ENCODE measurements at regions not wholly inside any gene's neighbourhood (a gene's known extent, or its start where the extent isn't known, plus 50 kb on each side); places are given as distances from the start of the nearest gene placed in this dataset.
"Not testable (repeated sequence)": the region's sequence is repeated elsewhere in the genome, so short reads cannot be mapped to it uniquely, and the experiment has no call there.

DNA sequence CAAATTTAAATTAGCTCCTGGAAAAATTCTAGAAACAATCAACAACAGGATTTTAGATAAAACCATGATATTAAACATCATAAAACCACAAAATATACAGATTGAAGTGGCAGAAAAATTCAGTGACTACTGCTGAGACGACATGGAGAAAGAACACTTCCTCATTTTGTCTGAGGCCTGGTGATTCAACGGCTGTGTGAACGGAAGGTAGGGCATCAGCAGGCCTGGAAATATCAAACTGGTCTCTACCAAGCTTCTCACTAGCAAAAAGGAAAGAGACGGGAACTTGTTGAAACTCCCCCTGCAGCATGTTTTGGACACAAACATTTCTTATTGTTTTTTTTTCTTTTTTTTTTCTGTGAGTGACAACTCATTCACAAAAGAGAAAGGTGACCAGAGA lies 58.0 kb upstream of the AHI1 start:
- DNase-seq (ENCODE audit: insufficient read length, low spot score) (no peak), FAIRE-seq (no peak)
- no peak for TF ChIP-seq POLR2A (IDR thresholded peaks at IDR 0.05; ENCODE audit: low read depth, low read length)

DNA sequence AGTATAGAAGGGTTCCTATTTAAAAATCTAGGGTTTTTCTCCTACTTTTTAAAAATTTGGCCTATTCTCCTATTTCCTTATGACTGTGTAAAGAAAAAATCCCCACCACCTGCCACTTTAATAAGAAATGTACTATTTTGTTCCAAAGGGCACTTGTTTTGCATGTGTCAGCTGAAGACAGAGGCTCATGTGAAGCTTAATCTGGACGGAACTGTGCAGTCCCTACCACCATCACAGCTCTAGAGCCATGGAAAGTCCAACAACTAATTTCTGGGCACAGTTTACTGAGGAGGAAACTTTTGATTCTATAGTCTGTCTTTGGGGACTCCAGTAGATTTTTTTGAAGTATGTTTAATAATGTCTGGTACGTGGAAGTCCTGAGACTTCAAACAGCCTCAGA lies 60.0 kb upstream of the AHI1 start:
- no peak for TF ChIP-seq POLR2A (IDR thresholded peaks at IDR 0.05; ENCODE audit: low read depth, low read length)
- FAIRE-seq (no peak), DNase-seq (ENCODE audit: insufficient read length, low spot score) (no peak)

DNA sequence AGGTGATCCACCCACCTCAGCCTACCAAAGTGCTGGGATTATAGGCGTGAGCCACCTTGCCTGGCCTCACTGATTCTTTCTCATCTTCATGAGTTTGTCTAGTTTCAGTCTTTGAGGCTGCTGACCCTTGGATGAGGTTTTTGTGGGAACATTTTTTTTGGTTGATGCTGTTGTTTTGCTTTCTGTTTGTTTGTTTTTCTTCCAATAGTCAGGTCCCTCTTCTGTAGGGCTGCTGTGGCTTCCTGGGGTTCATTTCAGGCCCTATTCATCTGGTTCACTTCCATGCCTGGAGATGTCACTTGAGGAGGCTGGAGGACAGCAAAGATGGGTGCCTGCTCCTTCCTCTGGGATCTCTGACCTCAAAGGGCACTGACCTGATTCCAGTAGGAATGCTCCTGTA lies 68.1 kb upstream of the AHI1 start:
- FAIRE-seq: not testable (repeated sequence)

DNA sequence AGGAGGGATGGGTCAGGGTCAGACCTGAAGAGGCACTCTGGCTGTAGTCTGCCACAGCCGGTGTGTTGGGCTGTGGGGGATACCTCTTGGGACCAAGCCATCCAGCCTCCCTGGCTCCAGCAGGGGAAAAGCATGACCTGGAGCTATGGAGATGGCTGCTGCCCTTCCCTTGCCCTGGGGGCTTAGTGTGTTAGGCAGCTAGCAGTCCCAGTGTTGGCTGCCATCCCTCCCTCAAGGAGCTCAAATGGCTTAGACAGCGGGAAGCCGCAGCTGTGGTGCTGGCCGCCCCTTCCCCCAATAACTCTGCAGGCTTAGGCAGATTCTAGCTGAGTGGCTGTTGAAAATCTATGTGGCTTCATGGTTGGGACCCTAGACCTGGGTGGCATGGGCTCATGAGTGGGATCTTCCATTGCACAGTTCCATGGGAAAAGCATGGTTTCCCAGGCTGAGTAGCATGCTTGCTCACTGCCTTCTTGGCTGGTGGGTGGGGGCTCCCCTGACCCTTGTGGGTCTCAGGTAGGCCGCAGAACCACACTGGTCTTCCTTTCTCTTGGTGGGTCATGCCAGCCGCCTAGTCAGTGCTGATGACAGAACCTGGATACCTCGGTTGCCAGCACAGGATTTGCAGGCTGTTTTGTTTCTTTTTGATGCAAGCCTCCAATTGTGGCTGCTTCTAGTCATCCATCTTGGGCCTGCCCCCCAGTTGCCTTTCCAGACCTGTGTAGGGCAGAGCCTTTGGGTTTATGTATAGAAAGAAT lies 69.0 kb upstream of the AHI1 start:
- no peak for TF ChIP-seq POLR2A (IDR thresholded peaks at IDR 0.05; ENCODE audit: low read depth, low read length)
- DNase-seq (ENCODE audit: insufficient read length, low spot score): no peak

More for the DNA sequence above, 68.1 kb upstream of the AHI1 start:
- not testable (repeated sequence) for DNase-seq (ENCODE audit: insufficient read length, low spot score)

DNA sequence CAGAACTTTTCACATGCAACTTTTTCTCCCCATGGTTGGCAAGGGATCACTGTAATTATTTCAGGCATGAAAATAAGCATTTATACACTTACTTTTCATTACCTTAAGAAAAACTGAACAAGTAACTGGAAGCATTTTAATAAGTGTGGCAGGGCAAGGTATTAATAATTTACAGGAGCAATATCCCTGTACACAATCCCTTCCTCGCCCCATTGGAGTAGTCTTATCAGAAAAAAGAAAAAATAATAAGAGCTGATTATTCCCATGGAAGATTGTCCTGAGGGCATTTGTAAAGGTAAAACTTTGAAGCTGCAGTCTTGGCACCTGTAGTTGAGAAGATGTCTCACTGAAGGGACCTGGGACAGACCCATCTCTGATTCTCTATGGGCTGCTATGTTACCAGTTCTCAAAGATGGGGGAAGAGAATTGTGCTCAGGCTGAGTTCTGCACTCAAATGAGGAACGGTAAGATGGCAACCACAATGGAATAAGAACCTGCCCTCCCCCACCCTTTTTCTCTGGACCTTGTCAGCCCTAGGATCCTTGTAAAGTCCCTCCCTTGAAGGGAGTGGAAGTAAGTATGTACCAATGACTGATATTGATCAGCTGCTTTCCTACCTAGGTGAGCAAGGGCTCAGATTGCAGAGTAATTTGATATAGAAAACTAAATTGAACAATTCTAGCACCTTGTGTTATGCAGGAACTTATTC lies 70.0 kb upstream of the AHI1 start:
- DNase-seq (ENCODE audit: insufficient read length, low spot score): no peak
- no peak for FAIRE-seq
- no peak for TF ChIP-seq POLR2A (IDR thresholded peaks at IDR 0.05; ENCODE audit: low read depth, low read length)

More for the DNA sequence above, 69.0 kb upstream of the AHI1 start:
- FAIRE-seq: no peak

DNA sequence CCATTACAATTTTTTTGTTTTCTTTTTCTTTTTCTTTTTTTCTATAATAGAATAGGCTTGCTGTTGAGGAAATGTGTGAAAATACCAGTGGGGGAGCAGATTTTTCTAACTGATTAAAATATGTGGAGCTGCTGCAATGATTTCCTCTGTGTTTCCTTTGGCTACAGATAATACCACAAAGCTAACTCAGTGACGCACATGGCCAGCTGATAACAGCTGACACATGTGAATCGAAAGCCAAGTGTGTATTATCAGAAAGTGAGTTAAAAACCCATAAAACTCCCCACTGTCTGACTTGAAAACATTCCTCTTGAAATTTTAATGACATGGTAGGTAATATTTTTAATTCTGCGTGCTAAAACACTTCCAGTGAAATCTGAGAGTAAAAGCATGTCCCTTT lies 70.8 kb upstream of the AHI1 start:
- no peak for TF ChIP-seq POLR2A (IDR thresholded peaks at IDR 0.05; ENCODE audit: low read depth, low read length)
- FAIRE-seq (no peak), DNase-seq (ENCODE audit: insufficient read length, low spot score) (no peak)

DNA sequence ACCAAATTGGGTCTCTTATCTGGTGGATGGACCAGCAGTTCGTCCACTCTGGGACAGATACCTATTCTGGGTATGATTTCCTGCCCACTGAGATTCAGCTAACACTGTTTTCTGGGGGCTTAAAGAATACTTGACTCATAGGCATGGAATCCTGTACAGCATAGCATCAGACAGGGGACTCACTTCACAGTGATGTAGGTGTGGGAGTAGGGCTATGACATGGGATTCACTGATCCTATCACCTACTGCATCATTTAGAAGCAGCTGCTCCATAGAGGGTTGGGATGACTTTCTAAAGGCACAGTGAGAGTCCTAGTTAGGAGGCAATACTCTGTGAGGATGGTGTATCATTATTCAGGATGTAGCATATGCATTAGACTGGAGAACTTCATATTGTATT lies 74.5 kb upstream of the AHI1 start:
- FAIRE-seq: no peak
- no peak for DNase-seq (ENCODE audit: insufficient read length, low spot score)
- TF ChIP-seq POLR2A (IDR thresholded peaks at IDR 0.05; ENCODE audit: low read depth, low read length): no peak

DNA sequence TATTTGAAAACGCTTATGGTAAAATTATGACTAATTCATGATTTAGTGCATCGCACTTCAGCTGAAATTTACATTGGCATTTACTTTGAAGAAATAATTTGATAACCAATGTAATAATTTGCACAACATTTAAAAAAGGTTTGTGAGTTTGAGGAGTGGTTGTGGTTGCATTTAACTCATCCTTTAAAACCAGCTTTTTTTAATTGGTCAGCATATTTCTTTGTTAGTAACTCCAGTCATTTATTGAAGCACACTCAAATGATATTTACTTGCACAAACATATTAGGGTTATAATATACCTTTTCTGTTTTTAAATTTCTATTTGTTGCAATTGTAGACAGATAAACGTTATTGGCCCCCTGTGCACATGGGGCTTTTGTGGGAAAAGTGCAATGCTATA lies 78.1 kb upstream of the AHI1 start:
- TF ChIP-seq POLR2A (IDR thresholded peaks at IDR 0.05; ENCODE audit: low read depth, low read length): no peak
- FAIRE-seq (no peak), DNase-seq (ENCODE audit: insufficient read length, low spot score) (no peak)

DNA sequence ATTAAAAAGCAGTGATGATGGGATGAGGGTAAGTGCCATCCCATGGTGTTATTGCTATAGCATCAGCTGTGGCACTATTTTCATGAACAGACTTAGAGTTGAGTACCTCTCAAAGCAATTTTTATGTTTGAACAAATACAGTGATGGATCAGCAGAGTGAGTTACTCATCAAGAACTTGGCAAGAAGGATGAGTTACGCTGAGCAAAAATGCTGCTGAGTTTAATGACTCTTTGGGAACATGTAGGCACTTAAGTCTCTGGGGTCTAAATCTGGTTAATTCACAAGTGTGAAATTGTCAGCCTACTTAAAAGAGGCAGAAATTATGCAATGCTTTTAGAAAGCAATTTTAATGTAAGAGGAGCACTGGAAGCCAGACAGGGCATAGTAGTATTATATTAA lies 78.5 kb upstream of the AHI1 start:
- DNase-seq (ENCODE audit: insufficient read length, low spot score): no peak
- no peak for FAIRE-seq
- TF ChIP-seq POLR2A (IDR thresholded peaks at IDR 0.05; ENCODE audit: low read depth, low read length): no peak

DNA sequence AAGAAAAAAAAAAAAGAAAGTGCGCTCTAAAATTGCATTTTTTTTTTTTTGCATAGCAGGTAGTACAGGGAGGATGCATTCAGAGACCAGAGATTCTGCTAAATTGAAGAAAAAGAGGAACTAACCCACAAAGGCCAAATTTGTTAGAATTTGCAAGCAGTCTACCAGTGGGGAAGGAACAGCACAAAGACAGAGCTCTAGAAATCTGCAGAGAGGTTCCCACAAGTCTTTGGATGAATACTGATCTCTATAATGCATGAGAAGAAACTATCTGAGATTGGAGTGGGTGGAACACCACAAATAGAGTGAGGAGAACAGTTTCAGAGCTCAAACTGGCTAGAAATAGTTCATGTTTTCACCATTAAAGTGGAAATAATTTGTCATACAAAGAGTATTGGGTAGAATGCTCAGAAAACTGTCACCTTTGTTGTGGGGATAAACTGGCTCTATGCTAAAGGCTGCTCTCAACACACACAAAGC lies 79.6 kb upstream of the AHI1 start:
- FAIRE-seq (no peak), DNase-seq (ENCODE audit: insufficient read length, low spot score) (no peak)
- TF ChIP-seq POLR2A (IDR thresholded peaks at IDR 0.05; ENCODE audit: low read depth, low read length): no peak

DNA sequence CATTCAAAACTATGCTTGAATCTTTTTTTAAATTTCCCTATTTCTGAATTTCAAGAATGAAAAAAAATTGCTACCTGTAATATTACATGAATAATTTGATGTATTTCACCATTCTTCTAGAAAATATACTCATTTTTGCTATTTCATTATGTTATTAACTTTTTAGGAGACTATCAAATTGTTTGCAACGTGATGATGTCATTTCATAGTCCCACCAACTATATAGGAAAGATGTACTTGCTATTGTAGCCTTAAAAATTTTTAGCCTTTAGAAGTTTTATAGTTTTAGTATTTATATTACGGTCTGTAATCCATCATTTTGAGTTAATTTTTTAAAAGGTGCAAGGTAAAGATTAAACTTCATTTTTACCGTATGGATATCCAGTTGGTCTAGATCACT lies 81.4 kb upstream of the AHI1 start:
- TF ChIP-seq POLR2A (IDR thresholded peaks at IDR 0.05; ENCODE audit: low read depth, low read length): no peak
- DNase-seq (ENCODE audit: insufficient read length, low spot score) (no peak), FAIRE-seq (no peak)

DNA sequence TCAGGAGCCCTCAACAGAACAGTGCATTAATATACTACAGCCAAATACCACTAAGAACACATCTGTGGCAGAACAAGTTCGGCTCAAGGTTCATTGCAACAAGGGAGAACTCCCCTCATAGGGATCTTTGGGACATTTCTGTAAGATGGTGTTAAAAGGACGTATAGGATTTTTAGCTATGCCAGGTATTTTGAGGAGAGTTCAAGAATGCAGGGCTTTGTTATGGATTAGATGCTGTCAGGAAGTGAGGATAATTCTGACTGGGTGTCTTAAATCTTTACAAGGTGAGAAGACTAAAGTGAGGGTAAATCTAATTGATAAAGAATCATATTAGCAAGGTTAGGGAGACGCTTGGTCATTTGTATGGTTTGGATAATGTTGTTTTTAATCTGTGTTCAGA lies 83.7 kb upstream of the AHI1 start:
- no peak for DNase-seq (ENCODE audit: insufficient read length, low spot score)
- FAIRE-seq: no peak
- TF ChIP-seq POLR2A (IDR thresholded peaks at IDR 0.05; ENCODE audit: low read depth, low read length): no peak

DNA sequence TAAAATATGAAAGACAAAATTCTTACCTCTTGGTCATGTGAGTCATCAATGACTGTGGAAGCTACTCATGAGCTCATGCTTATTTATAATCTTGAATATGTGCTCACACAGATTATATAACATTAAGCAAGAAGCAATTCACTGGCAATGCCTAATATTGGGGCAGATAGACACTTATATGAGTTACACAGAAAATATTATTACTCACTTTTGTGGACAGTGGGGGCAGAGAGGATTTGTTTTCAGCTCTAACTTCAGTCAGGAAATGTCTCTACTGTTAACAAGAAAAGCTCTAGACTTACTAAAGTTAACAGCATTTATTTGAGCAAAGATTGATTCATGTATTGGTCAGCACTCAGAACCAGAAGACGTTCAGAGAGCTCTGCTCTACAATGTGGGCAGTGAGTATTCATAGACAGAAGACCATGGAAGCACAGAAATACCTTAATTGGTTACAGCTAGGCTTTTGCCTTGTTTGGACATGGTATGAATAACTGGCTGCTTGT lies 85.8 kb upstream of the AHI1 start:
- FAIRE-seq: no peak
- no peak for TF ChIP-seq POLR2A (IDR thresholded peaks at IDR 0.05; ENCODE audit: low read depth, low read length)
- no peak for DNase-seq (ENCODE audit: insufficient read length, low spot score)

DNA sequence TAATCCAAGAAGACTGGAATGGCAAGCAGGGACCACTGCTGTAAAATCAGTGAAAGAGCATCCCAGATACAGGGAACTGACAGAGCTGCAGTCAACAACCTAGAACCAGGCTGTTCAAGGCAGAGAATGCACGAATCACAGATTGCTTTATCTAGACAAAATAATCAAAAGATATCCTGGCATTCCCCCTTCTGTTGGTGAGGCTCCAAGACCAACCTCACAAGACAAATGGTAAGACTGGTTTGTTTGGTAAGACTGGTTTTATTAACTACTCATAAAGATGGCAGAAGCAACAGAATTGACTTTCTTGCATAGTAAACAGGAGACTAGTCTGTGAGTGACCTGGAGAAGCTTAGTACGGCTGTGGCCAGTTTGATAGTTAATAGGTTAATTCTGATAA lies 88.8 kb upstream of the AHI1 start:
- DNase-seq (ENCODE audit: insufficient read length, low spot score) (no peak), FAIRE-seq (no peak)
- no peak for TF ChIP-seq POLR2A (IDR thresholded peaks at IDR 0.05; ENCODE audit: low read depth, low read length)

DNA sequence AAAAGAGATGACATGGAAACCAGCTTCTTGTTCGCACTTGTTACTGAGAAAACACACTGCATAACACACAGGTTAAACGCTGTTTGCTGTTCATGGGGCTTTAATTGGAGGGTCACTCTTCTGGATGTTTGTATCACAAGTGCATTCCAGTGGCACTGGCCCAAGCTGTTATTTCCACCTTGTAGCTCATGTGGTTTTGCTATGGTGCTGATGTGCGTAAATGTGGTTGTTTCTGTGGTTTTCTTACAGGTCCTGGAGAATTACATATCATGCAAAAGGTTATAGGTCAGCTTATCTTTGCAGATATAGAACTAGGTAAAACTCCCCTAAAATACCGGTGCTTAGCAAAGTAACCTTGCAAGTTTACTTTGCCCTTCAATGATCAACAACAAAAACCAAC lies 89.3 kb upstream of the AHI1 start:
- no peak for TF ChIP-seq POLR2A (IDR thresholded peaks at IDR 0.05; ENCODE audit: low read depth, low read length)
- no peak for DNase-seq (ENCODE audit: insufficient read length, low spot score)
- FAIRE-seq: no peak
